ENCODE measurements at regions not wholly inside any gene's neighbourhood (a gene's known extent, or its start where the extent isn't known, plus 50 kb on each side); places are given as distances from the start of the nearest gene placed in this dataset.

- no peak for DNase-seq
- Histone ChIP-seq H3K27me3 (no peaks in the 10 kb centered on the region), H3K36me3 (no peaks in the 10 kb centered on the region), H3K4me3 (no peak overlapping the region), H3K9me3 (no peaks in the 10 kb centered on the region)
Measured at GRCh38 chr10:8615118-8615517, 560.6 kb downstream of the GATA3 start.

- no peak for DNase-seq
- Histone ChIP-seq H3K4me3 (no peak overlapping the region), H3K27me3 (no peaks in the 10 kb centered on the region), H3K9me3 (no peaks in the 10 kb centered on the region), H3K36me3 (no peaks in the 10 kb centered on the region)
Measured at GRCh38 chr10:8616166-8616565, 561.7 kb downstream of the GATA3 start.

- Histone ChIP-seq H3K4me3 (no peak overlapping the region), H3K9me3 (no peaks in the 10 kb centered on the region), H3K36me3 (no peaks in the 10 kb centered on the region), H3K27me3 (no peaks in the 10 kb centered on the region)
- DNase-seq = no peak
Measured at GRCh38 chr10:8617792-8618191, 563.3 kb downstream of the GATA3 start.

- Histone ChIP-seq H3K9me3 (no peaks in the 10 kb centered on the region), H3K4me3 (no peak overlapping the region), H3K27me3 (no peaks in the 10 kb centered on the region), H3K36me3 (no peaks in the 10 kb centered on the region)
- DNase-seq = no peak
Measured at GRCh38 chr10:8618834-8619233, 564.3 kb downstream of the GATA3 start.

- H3K9me3 ChIP-seq = no peaks in the 10 kb centered on the region; the same call in 1 of the 2 replicates
- H3K36me3 ChIP-seq = no peaks in the 10 kb centered on the region
- no peak overlapping the region for H3K4me3 ChIP-seq
- no peak for DNase-seq
- H3K27me3 ChIP-seq = no peaks in the 10 kb centered on the region
Measured at GRCh38 chr10:8628351-8628750, 573.9 kb downstream of the GATA3 start.

GRCh38 chr10:8633909-8634308, 579.4 kb downstream of the GATA3 start:
- no peaks in the 10 kb centered on the region; the same call in 1 of the 2 replicates for H3K9me3 ChIP-seq
- H3K27me3 ChIP-seq = no peaks in the 10 kb centered on the region
- no peak for DNase-seq
- H3K4me3 ChIP-seq = no peak overlapping the region
- no peaks in the 10 kb centered on the region for H3K36me3 ChIP-seq

GRCh38 chr10:8636371-8636770, 581.9 kb downstream of the GATA3 start:
- Histone ChIP-seq H3K27me3 (no peaks in the 10 kb centered on the region), H3K4me3 (no peak overlapping the region), H3K36me3 (no peaks in the 10 kb centered on the region), H3K9me3 (no peaks in the 10 kb centered on the region; the same call in 1 of the 2 replicates)
- no peak for DNase-seq

- DNase-seq = no peak
- no peaks in the 10 kb centered on the region; the same call in 1 of the 2 replicates for H3K9me3 ChIP-seq
- H3K4me3 ChIP-seq = no peak overlapping the region
- H3K27me3 ChIP-seq = no peaks in the 10 kb centered on the region
- no peaks in the 10 kb centered on the region for H3K36me3 ChIP-seq
Measured at GRCh38 chr10:8637640-8638039, 583.2 kb downstream of the GATA3 start.

GRCh38 chr10:8638088-8638672, 583.7 kb downstream of the GATA3 start:
- DNase-seq = no peak
- Histone ChIP-seq H3K4me3 (no peak overlapping the region), H3K9me3 (no peaks in the 10 kb centered on the region; the same call in 1 of the 2 replicates), H3K36me3 (no peaks in the 10 kb centered on the region), H3K27me3 (no peaks in the 10 kb centered on the region)

GRCh38 chr10:8639486-8640185, 585.1 kb downstream of the GATA3 start:
- DNase-seq = no peak
- H3K4me3 ChIP-seq = no peak overlapping the region
- no peaks in the 10 kb centered on the region for H3K27me3 ChIP-seq
- no peaks in the 10 kb centered on the region for H3K36me3 ChIP-seq
- H3K9me3 ChIP-seq = no peaks in the 10 kb centered on the region

GRCh38 chr10:8640301-8640700, 585.8 kb downstream of the GATA3 start:
- DNase-seq = no peak
- H3K9me3 ChIP-seq = no peaks in the 10 kb centered on the region
- H3K27me3 ChIP-seq = no peaks in the 10 kb centered on the region
- H3K36me3 ChIP-seq = no peaks in the 10 kb centered on the region
- H3K4me3 ChIP-seq = no peak overlapping the region

- no peaks in the 10 kb centered on the region for H3K27me3 ChIP-seq
- H3K9me3 ChIP-seq = no peaks in the 10 kb centered on the region
- H3K4me3 ChIP-seq = no peak overlapping the region
- no peak for DNase-seq
- H3K36me3 ChIP-seq = no peaks in the 10 kb centered on the region
Measured at GRCh38 chr10:8640878-8641277, 586.4 kb downstream of the GATA3 start.

- H3K9me3 ChIP-seq = no peaks in the 10 kb centered on the region
- no peak overlapping the region for H3K4me3 ChIP-seq
- no peak for DNase-seq
- no peaks in the 10 kb centered on the region for H3K36me3 ChIP-seq
- H3K27me3 ChIP-seq = no peaks in the 10 kb centered on the region
Measured at GRCh38 chr10:8656261-8656660, 601.8 kb downstream of the GATA3 start.

- DNase-seq = no peak
- Histone ChIP-seq H3K9me3 (no peaks in the 10 kb centered on the region), H3K27me3 (no peaks in the 10 kb centered on the region; the same call in 1 of the 2 replicates), H3K4me3 (no peak overlapping the region), H3K36me3 (no peaks in the 10 kb centered on the region)
Measured at GRCh38 chr10:8659982-8660381, 605.5 kb downstream of the GATA3 start.

- Histone ChIP-seq H3K36me3 (no peaks in the 10 kb centered on the region), H3K4me3 (no peak overlapping the region), H3K9me3 (no peaks in the 10 kb centered on the region), H3K27me3 (no peaks in the 10 kb centered on the region; the same call in 1 of the 2 replicates)
- no peak for DNase-seq
Measured at GRCh38 chr10:8661886-8662285, 607.4 kb downstream of the GATA3 start.

- no peaks in the 10 kb centered on the region; the same call in 1 of the 2 replicates for H3K27me3 ChIP-seq
- no peaks in the 10 kb centered on the region for H3K36me3 ChIP-seq
- H3K4me3 ChIP-seq = no peak overlapping the region
- DNase-seq = no peak
- no peaks in the 10 kb centered on the region for H3K9me3 ChIP-seq
Measured at GRCh38 chr10:8663131-8663530, 608.6 kb downstream of the GATA3 start.

GRCh38 chr10:8665322-8665721, 610.8 kb downstream of the GATA3 start:
- DNase-seq = no peak
- no peaks in the 10 kb centered on the region for H3K9me3 ChIP-seq

GRCh38 chr10:8670461-8670860, 616.0 kb downstream of the GATA3 start:
- Histone ChIP-seq H3K36me3 (no peaks in the 10 kb centered on the region), H3K9me3 (no peaks in the 10 kb centered on the region), H3K27me3 (no peaks in the 10 kb centered on the region), H3K4me3 (no peak overlapping the region)
- DNase-seq = no peak

More at GRCh38 chr10:8665322-8665721, 610.8 kb downstream of the GATA3 start:
- no peaks in the 10 kb centered on the region for H3K36me3 ChIP-seq
- H3K4me3 ChIP-seq = no peak overlapping the region
- no peaks in the 10 kb centered on the region; the same call in 1 of the 2 replicates for H3K27me3 ChIP-seq
